T-cell (primary cell): ENCODE measurements at regions not wholly inside any gene's neighbourhood (a gene's known extent, or its start where the extent isn't known, plus 50 kb on each side); places are given as distances from the start of the nearest gene placed in this dataset.

Experiments
- ATAC-seq, 4 experiments: fragments of 200-7000 bp in 3 of 4; fragments of 150-1000 bp in 1 of 4; cut with Tn5 transposase; replicated peaks in 1 of 4; 1 replicate in 3 of 4; 2 replicates in 1 of 4; pipeline ENCODE4 v1.10.0; 2021; ENCODE audit warnings: moderate library complexity in 3 of 4, mild to moderate bottlenecking in 2 of 4, moderate number of reproducible peaks in 1 of 4
- CTCF ChIA-PET, 2 donors: fragments of 300-600 bp; sonication (Branson Sonifier 250); formaldehyde crosslinking; loops; one replicate each; lab custom pipeline; 2022; ENCODE audit warnings: antibody characterized with exemption in 2 of 2; lab: Charles Lee
- POLR2A ChIA-PET, 2 donors: fragments of 300-600 bp; sonication (Branson Sonifier 250); formaldehyde crosslinking; loops; one replicate each; lab custom pipeline; 2022; ENCODE audit warnings: antibody characterized with exemption in 2 of 2; lab: Charles Lee
- DNase-seq, 35 experiments: peaks; one replicate each; pipeline versions ENCODE4 v3.0.0 to v3.0.0-alpha.2; 2013 to 2023
- H3K27ac ChIP-seq: one replicate; pipeline ENCODE4 v1.5.1; 2013; ENCODE audit warnings: low read length
- H3K27me3 ChIP-seq, 2 experiments: replicated peaks in 1 of 2; 1 replicate in 1 of 2; 2 replicates in 1 of 2; pipeline versions ENCODE4 v1.6.1 to v1.7.0; 2013; ENCODE audit warnings: low read length in 1 of 2, mixed read lengths in 1 of 2; ENCODE audit not compliant: control insufficient read depth in 2 of 2, insufficient read depth in 2 of 2; ENCODE audit errors: extremely low read depth in 1 of 2
- H3K36me3 ChIP-seq, 2 donors: 1 replicate in 1 of 2; 2 replicates in 1 of 2; pipeline versions ENCODE4 v1.6.1 to v1.7.0; 2013; ENCODE audit warnings: low read length in 1 of 2; ENCODE audit not compliant: control insufficient read depth in 2 of 2, insufficient read depth in 1 of 2; ENCODE audit errors: extremely low read depth in 1 of 2
- H3K4me1 ChIP-seq, 2 experiments: 1 replicate in 1 of 2; 2 replicates in 1 of 2; pipeline versions ENCODE4 v1.6.1 to v1.7.0; 2013; ENCODE audit warnings: low read length in 2 of 2, mixed read lengths in 1 of 2; ENCODE audit not compliant: insufficient read depth in 2 of 2, control insufficient read depth in 1 of 2; ENCODE audit errors: extremely low read depth in 1 of 2
- H3K4me3 ChIP-seq, 2 donors: 1 replicate in 1 of 2; 2 replicates in 1 of 2; pipeline versions ENCODE4 v1.5.1 to v1.7.0; 2013; ENCODE audit warnings: mild to moderate bottlenecking in 2 of 2, low read length in 1 of 2, moderate library complexity in 1 of 2; ENCODE audit not compliant: control insufficient read depth in 1 of 2; ENCODE audit errors: extremely low read depth in 1 of 2
- H3K9me3 ChIP-seq: 2 replicates; pipeline ENCODE4 v1.7.0; 2013
- H3K27ac Mint-ChIP-seq, 2 donors: one replicate each; pipeline ENCODE4 v1.8.0; 2020 to 2021; ENCODE audit warnings: mild to moderate bottlenecking in 2 of 2, mixed read lengths in 2 of 2
- H3K27me3 Mint-ChIP-seq, 2 donors: one replicate each; pipeline ENCODE4 v1.8.0; 2021 to 2022; ENCODE audit warnings: mixed read lengths in 2 of 2
- H3K36me3 Mint-ChIP-seq: one replicate; pipeline ENCODE4 v1.8.0; 2021; ENCODE audit warnings: mixed read lengths
- H3K4me1 Mint-ChIP-seq, 3 donors: one replicate each; pipeline ENCODE4 v1.8.0; 2020 to 2022; ENCODE audit warnings: mixed read lengths in 3 of 3, mild to moderate bottlenecking in 1 of 3
- H3K4me3 Mint-ChIP-seq, 3 donors: one replicate each; pipeline ENCODE4 v1.8.0; 2020 to 2022; ENCODE audit warnings: mild to moderate bottlenecking in 3 of 3, mixed read lengths in 3 of 3, moderate library complexity in 3 of 3
- H3K9me3 Mint-ChIP-seq, 3 donors: one replicate each; pipeline ENCODE4 v1.8.0; 2020 to 2022; ENCODE audit warnings: mixed read lengths in 3 of 3
- WGBS: methylation state at CpG from one replicate; pipeline ENCODE4 v1.1.5; 2013; ENCODE audit warnings: missing lambda C conversion rate; ENCODE audit not compliant: insufficient coverage; 5-methylcytosine and 5-hydroxymethylcytosine counted together

- H3K27me3 Mint-ChIP-seq = peaks cover 0 to 14% of the 10 kb centered on the region in 2 donors
- Histone ChIP-seq H3K36me3 (no peaks in the 10 kb centered on the region), H3K4me1 (peaks cover 29 to 54% of the 10 kb centered on the region in 2 experiments), H3K4me3 (no peak overlapping the region), H3K9me3 (no peaks in the 10 kb centered on the region), H3K27ac (no peak overlapping the region), H3K27me3 (peaks cover 0 to 31% of the 10 kb centered on the region in 2 experiments)
- POLR2A ChIA-PET = no interaction called here
- no peak overlapping the region for H3K27ac Mint-ChIP-seq
- no peaks in the 10 kb centered on the region for H3K36me3 Mint-ChIP-seq
- WGBS = 84% methylated on average over 5 of the region's 5 CpGs
- peaks cover 3 to 5% (median 3%) of the 10 kb centered on the region in 3 donors for H3K9me3 Mint-ChIP-seq
- CTCF ChIA-PET = no interaction called here
- ATAC-seq = no peak
- no peak overlapping the region for H3K4me3 Mint-ChIP-seq
- peaks cover 21 to 62% (median 36%) of the 10 kb centered on the region in 3 donors for H3K4me1 Mint-ChIP-seq
- DNase-seq = no peak
Observed at GRCh38 chr7:155991470-155991869, 179.2 kb upstream of the SHH start.

DNA sequence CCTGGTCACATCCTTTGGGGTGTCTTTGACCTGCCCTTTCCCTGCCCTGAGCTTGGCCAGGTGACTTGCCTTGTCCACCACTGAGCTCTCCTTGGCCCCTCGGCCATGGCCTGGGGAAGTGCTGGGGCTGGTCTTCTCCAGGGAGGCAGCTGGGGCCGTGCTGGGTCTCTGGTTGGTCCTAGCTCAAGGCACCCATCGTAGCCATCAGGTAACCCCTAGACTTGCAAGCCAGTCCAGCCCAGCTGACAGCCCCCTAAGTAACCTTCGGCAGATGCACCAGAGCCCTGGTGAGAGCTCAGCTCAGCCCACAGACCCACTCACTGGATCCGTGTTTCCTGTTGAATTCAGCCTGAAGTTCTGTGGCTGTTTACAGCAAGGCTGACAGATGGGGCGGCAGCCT is 176.2 kb upstream of the SHH start:
- Mint-ChIP-seq H3K27me3 (peaks cover 0 to 8% of the 10 kb centered on the region in 2 donors), H3K4me1 (peaks cover 3 to 35% (median 15%) of the 10 kb centered on the region in 3 donors), H3K9me3 (peaks cover 3 to 5% (median 3%) of the 10 kb centered on the region in 3 donors), H3K4me3 (no peak overlapping the region), H3K27ac (no peak overlapping the region), H3K36me3 (no peaks in the 10 kb centered on the region)
- Histone ChIP-seq H3K4me3 (no peak overlapping the region), H3K4me1 (peaks cover 8 to 28% of the 10 kb centered on the region in 2 experiments), H3K36me3 (no peaks in the 10 kb centered on the region), H3K27me3 (peaks cover 0 to 21% of the 10 kb centered on the region in 2 experiments), H3K9me3 (no peaks in the 10 kb centered on the region), H3K27ac (no peak overlapping the region)
- 57% methylated on average over 6 of the region's 6 CpGs for WGBS
- ATAC-seq (peak in 1 of 4 experiments; percentile 34), DNase-seq (peak in 1 of 35 experiments; percentile 5)
- CTCF ChIA-PET = no interaction called here
- POLR2A ChIA-PET = no interaction called here

DNA sequence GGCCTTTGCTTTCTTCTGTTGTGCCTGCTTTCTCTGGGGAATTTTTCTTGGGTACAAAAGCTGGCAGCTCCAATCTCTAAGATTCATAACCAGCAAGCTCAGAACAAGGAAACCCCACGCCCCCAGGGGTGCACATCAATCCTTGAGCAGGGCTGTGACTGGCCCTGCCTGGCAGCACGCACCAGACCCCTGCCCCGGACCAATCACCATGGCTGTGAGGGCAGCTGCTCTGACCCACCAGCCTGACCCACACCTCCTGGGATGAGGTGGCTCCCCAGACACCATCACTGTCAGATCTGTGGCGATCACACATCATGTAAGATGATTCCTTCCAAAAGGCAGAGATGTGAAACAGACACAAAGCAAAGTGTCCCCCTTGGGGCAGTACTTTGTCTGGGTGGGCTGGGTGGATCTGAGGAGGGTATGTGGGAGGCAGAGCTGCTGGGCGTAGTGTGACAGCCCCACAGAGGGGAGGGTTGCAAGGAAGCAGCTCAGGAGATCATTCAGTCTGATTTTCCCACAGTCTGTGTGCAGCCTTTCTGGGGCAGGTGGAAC is 175.5 kb upstream of the SHH start:
- peaks cover 0 to 18% of the 10 kb centered on the region in 2 experiments for H3K27me3 ChIP-seq
- Mint-ChIP-seq H3K4me1 (peaks cover 3 to 30% (median 15%) of the 10 kb centered on the region in 3 donors), H3K27ac (no peak overlapping the region), H3K4me3 (no peak overlapping the region), H3K36me3 (no peaks in the 10 kb centered on the region), H3K9me3 (peaks cover 3 to 5% (median 3%) of the 10 kb centered on the region in 3 donors), H3K27me3 (peaks cover 0 to 8% of the 10 kb centered on the region in 2 donors)
- DNase-seq (peak in 1 of 35 experiments; percentile 5), ATAC-seq (no peak)
- ChIA-PET CTCF (no interaction called here), POLR2A (no interaction called here)
- no peaks in the 10 kb centered on the region for H3K36me3 ChIP-seq
- H3K9me3 ChIP-seq = no peaks in the 10 kb centered on the region
- no peak overlapping the region for H3K27ac ChIP-seq
- 76% methylated on average over 3 of the region's 5 CpGs for WGBS
- H3K4me3 ChIP-seq = no peak overlapping the region
- peaks cover 4 to 22% of the 10 kb centered on the region in 2 experiments for H3K4me1 ChIP-seq

DNA sequence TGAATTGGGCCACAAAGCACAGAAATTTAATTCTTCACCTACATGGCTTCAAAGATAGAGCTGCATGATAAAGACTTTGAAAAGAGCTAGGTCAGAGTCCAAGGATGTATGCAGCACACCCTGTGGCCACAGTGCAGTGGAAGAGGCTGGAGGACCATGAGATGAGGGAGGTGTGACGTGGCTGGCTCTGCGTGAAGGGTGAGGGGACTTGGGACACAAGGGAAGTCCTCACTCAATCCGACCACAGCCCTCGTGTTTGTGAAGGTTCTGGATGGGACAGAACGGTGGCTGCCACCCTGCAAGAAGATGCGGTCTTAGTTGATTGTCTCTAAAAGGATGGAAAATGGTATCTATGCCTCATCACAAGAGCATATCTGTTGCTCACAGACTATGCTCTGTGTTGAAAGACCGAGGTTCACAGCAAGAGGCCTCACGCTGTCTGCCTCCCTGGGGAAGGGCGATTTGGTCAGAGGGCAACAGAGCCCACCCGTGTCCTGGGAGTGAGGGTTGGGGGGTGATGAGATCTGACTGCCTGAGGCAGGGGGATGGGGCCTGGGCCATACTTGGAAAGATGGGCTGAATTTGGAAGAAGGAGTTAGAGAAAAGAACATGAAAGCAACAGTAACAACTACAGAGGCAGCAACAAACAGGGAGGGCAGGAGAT is 174.4 kb upstream of the SHH start:
- Mint-ChIP-seq H3K27me3 (peaks cover 5 to 8% of the 10 kb centered on the region in 2 donors), H3K9me3 (peaks cover 3 to 5% (median 3%) of the 10 kb centered on the region in 3 donors), H3K4me1 (peaks cover 0 to 20% (median 7%) of the 10 kb centered on the region in 3 donors), H3K36me3 (no peaks in the 10 kb centered on the region), H3K27ac (no peak overlapping the region), H3K4me3 (no peak overlapping the region)
- Histone ChIP-seq H3K4me3 (no peak overlapping the region), H3K27me3 (peaks cover 0 to 18% of the 10 kb centered on the region in 2 experiments), H3K9me3 (no peaks in the 10 kb centered on the region), H3K4me1 (peaks cover 3 to 13% of the 10 kb centered on the region in 2 experiments), H3K36me3 (no peaks in the 10 kb centered on the region), H3K27ac (no peak overlapping the region)
- CTCF ChIA-PET = no interaction called here
- POLR2A ChIA-PET = no interaction called here
- ATAC-seq (no peak), DNase-seq (peak in 1 of 35 experiments; percentile 2)
- 92% methylated on average over 9 of the region's 10 CpGs for WGBS

- no peaks in the 10 kb centered on the region for H3K36me3 Mint-ChIP-seq
- 84% methylated on average over 6 of the region's 12 CpGs for WGBS
- CTCF ChIA-PET = no interaction called here
Observed at GRCh38 chr7:155985518-155986250, 173.4 kb upstream of the SHH start.

DNA sequence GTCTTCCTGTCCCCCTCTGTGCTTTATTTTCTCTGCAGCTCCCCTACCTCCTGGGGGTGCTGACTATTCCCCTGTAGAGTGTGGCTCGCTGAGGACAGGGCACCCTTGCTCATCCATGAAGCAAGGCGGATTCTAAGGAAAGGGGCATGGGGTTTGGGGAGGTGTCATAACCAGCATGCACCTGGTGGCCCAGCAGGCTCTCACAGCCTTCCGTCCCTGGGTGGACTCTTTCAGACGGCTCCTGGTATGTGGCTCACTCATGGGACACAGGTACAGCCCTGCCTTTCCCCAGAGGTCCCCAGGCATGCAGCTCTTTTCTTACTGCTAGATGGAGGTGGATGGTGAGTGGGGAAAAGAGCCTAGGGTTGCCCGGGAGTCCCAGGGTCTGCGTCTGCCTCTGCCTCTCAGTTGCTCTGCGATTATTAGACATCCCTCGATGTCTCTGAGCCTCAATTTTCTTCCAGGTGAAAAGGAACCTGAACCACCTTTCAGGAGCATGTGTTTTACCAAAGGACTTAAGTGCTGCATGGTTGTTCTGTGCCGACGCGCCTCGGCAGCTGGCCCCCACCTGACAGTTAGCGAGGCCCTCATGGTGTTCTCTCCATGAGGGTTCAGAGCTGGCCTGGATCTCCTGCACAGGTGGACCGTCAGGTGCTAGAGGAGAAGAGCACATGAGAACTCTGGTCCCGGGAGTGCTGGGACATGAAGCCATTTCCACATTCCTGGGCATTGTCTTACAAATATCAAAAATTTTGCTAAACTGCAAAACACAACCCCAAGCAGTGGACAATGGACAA is 172.5 kb upstream of the SHH start:
- Mint-ChIP-seq H3K27ac (no peak overlapping the region), H3K9me3 (peaks cover 3 to 5% (median 3%) of the 10 kb centered on the region in 3 donors), H3K4me1 (peaks cover 0 to 14% (median 7%) of the 10 kb centered on the region in 3 donors), H3K27me3 (peaks cover 5 to 8% of the 10 kb centered on the region in 2 donors), H3K4me3 (no peak overlapping the region), H3K36me3 (no peaks in the 10 kb centered on the region)
- ATAC-seq (no peak), DNase-seq (peak in 2 of 35 experiments; percentile 2)
- Histone ChIP-seq H3K4me3 (no peak overlapping the region), H3K36me3 (no peaks in the 10 kb centered on the region), H3K27ac (no peak overlapping the region), H3K27me3 (peaks cover 0 to 20% of the 10 kb centered on the region in 2 experiments), H3K9me3 (no peaks in the 10 kb centered on the region), H3K4me1 (peaks cover 3 to 13% of the 10 kb centered on the region in 2 experiments)
- POLR2A ChIA-PET = no interaction called here
- CTCF ChIA-PET = no interaction called here
- 92% methylated on average over 10 of the region's 15 CpGs for WGBS

More at GRCh38 chr7:155985518-155986250, 173.4 kb upstream of the SHH start:
- Mint-ChIP-seq H3K4me3 (no peak overlapping the region), H3K27me3 (peaks cover 5 to 8% of the 10 kb centered on the region in 2 donors), H3K27ac (no peak overlapping the region), H3K4me1 (peaks cover 0 to 14% (median 7%) of the 10 kb centered on the region in 3 donors), H3K9me3 (peaks cover 3 to 5% (median 3%) of the 10 kb centered on the region in 3 donors)
- Histone ChIP-seq H3K4me1 (peaks cover 3 to 13% of the 10 kb centered on the region in 2 experiments), H3K4me3 (no peak overlapping the region), H3K27me3 (peaks cover 0 to 20% of the 10 kb centered on the region in 2 experiments), H3K27ac (no peak overlapping the region), H3K9me3 (no peaks in the 10 kb centered on the region), H3K36me3 (no peaks in the 10 kb centered on the region)
- POLR2A ChIA-PET = no interaction called here
- ATAC-seq = no peak
- DNase-seq = peak in 2 of 35 experiments; percentile 3 to 7
